ENCODE measurements at regions not wholly inside any gene's neighbourhood (a gene's known extent, or its start where the extent isn't known, plus 50 kb on each side); places are given as distances from the start of the nearest gene placed in this dataset.
A peak's percentile ranks its signal among the peaks of the same experiment; 100 is the strongest.
"Not testable (repeated sequence)": the region's sequence is repeated elsewhere in the genome, so short reads cannot be mapped to it uniquely, and the experiment has no call there.

- DNase-seq (ENCODE audit: low spot score): no peak
Observed at GRCh38 chr11:83403691-83404389, 117.7 kb upstream of the CCDC90B start.

DNA sequence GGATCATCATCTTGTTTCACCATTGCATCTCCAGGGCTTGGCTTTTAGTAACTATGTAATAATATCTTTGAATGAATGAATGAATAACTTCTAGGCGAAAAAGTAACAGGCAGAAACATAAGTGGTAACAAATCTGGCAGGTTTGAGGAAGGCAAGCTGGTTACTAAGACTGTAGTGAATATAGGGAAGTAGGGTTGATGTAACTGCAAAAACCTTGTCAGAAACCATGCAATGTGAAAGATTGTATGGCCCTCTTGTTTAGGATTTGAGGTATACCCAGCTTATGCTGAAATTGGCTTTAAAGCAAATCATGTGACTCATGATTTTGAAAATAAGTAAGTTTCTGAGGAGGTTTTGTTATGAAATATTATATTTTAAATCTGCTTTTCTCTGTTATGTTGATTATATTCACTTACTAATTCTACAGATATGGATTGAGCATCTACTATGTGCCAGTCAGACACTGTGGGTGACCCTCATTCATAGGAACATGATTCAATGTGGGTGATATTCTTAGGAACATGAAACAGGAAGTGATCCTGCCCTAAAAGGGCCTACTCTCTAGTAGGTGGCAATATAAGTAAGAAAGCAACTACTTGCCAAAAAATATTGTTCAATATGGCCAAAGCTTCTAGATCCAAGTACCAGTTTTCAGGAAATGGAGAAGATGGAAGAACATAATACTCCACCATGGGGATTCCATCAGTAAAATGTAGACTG, 115.5 kb upstream of the CCDC90B start:
- no peak for DNase-seq (ENCODE audit: low spot score)

- no peak for DNase-seq (ENCODE audit: low spot score)
Observed at GRCh38 chr11:83394331-83394730, 108.2 kb upstream of the CCDC90B start.

- no peak for DNase-seq (ENCODE audit: low spot score)
Observed at GRCh38 chr11:83392556-83392955, 106.4 kb upstream of the CCDC90B start.

- DNase-seq (ENCODE audit: low spot score): no peak
Observed at GRCh38 chr11:83389975-83390374, 103.8 kb upstream of the CCDC90B start.

GRCh38 chr11:83383838-83384237, 97.7 kb upstream of the CCDC90B start:
- not testable (repeated sequence) for DNase-seq (ENCODE audit: low spot score)

- no peak for DNase-seq (ENCODE audit: low spot score)
Observed at GRCh38 chr11:83374311-83374710, 88.1 kb upstream of the CCDC90B start.

DNA sequence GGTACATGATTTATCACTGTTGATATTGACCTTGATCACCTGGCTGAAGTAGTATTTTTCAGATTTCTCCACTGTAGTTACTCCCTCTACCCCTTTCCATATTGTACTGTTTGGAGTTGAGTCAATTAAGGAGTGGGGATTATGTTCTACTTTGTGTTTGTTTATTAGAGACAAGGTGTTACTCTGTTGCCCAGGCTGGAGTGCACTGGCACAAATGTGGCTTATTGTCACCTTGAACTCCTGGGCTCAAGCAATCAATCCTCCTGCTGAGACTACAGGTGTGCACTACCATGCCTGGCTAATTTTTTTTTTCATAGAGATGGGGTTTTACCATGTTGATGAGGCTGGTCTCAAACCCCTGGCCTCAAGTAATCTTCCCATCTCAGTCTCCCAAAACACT, 85.3 kb upstream of the CCDC90B start:
- no peak for DNase-seq (ENCODE audit: low spot score)

DNA sequence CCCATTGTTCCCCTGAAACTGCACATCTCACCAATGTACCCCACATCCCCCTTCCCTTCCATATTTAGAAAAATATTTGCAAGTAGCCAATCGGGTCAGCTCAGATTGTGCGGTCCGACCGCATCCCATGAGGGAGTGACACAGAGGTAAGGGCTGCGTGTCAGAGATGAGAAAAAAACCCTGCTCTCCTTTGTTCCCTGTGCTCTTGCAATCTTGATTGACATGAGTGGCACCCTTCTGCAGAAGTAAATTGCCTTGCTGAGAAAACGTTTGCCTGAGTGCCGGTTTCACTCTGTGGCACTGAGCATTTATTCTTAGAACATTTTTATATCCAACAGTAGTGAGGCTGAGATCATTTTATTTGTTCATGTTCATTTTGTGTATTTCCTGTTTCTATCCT, 81.6 kb upstream of the CCDC90B start:
- no peak for DNase-seq (ENCODE audit: low spot score)

DNA sequence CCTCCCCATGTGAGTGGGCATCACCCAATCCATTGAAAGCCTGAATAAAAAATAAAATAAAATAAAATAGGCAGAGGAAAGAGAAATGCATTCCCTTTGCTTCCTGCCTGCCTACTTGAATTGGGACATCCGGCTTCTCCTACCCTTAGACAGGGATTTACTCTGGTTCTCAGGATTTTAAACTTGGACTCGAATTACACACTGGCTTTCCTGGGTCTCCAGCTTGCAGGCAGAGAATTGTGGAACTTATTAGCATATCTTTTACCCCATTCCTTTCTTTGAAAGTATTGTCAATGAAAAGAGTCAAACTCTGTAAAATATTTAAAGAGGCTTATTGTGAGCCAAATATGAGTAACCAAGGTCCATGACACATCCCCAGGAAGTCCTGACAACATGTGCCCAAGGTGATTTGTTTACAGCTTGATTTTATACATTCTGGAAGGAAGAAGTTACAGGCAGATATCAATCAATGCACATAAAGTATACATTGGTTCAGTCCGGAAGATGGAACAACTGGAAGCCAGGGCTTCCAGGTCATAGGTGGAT, 78.4 kb upstream of the CCDC90B start:
- peak; percentile 27 for DNase-seq (ENCODE audit: low spot score)

DNA sequence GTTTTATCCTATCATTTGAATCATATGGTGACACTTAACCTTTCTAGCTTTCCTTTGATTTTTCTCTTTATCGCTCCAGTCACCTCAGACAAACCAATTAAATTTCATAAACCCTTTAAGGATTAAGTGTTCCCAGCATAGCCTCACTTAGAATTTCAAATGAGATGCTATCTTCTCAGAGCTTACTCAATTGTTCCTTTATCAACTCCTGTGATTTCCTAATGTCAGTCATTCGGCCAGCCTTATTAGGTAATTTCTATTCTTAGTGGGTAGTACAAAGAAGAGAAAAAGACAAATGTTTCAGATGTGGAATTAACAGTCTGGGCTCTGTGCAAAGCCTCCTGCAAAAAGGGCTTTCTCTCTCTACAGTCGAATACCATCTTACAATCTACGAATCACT, 77.1 kb upstream of the CCDC90B start:
- no peak for DNase-seq (ENCODE audit: low spot score)

GRCh38 chr11:83361831-83362230, 75.7 kb upstream of the CCDC90B start:
- DNase-seq (ENCODE audit: low spot score): no peak

- DNase-seq (ENCODE audit: low spot score): no peak
Observed at GRCh38 chr11:83355391-83355790, 69.2 kb upstream of the CCDC90B start.

- no peak for DNase-seq (ENCODE audit: low spot score)
Observed at GRCh38 chr11:83350187-83350586, 64.0 kb upstream of the CCDC90B start.

- no peak for DNase-seq (ENCODE audit: low spot score)
Observed at GRCh38 chr11:83349296-83349695, 63.1 kb upstream of the CCDC90B start.

- not testable (repeated sequence) for DNase-seq (ENCODE audit: low spot score)
Observed at GRCh38 chr11:83346706-83347105, 60.5 kb upstream of the CCDC90B start.

DNA sequence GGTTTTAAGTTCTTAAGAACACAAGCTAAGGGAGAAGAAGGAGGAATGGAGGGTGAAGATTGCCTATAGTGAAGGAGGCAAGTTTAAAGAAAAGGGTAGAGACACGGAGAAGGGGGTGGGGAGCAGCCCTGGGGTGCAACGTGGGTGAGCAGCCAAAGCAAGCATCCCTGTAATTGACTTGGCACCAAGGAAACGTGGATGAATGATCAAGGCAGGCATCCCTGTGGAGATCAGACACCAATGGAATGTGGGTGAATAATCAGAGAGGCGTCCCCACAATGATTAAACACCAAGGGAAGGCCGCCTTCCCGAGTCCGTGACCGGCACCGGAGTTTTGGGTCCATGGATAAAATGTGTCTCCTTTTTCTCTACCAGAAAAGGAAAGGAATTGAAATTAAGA, 58.4 kb upstream of the CCDC90B start:
- DNase-seq (ENCODE audit: low spot score): not testable (repeated sequence)

GRCh38 chr11:83336993-83337392, 50.8 kb upstream of the CCDC90B start:
- DNase-seq (ENCODE audit: low spot score): no peak
